GM06990 (cell line): ENCODE measurements at regions not wholly inside any gene's neighbourhood (a gene's known extent, or its start where the extent isn't known, plus 50 kb on each side); places are given as distances from the start of the nearest gene placed in this dataset.

Experiments used
- DNase-seq: peaks from one replicate; pipeline ENCODE4 v3.0.0-alpha.2; 2011; ENCODE audit not compliant: insufficient read length; ENCODE audit errors: extremely low read depth
- H3K27me3 ChIP-seq: replicated peaks from 2 replicates; pipeline ENCODE4 v1.6.0; 2011; ENCODE audit warnings: low read length; ENCODE audit not compliant: control insufficient read depth, insufficient read depth
- H3K36me3 ChIP-seq: 2 replicates; pipeline ENCODE4 v1.5.1; 2011; ENCODE audit warnings: low read length; ENCODE audit not compliant: control insufficient read depth, insufficient read depth
- H3K4me3 ChIP-seq: replicated peaks from 2 replicates; pipeline ENCODE4 v1.5.1; 2011; ENCODE audit warnings: low read depth, mild to moderate bottlenecking, control low read depth, low read length
- TF ChIP-seq, protein P1 (sequence below): IDR thresholded peaks from 2 replicates; pipeline ENCODE4 v1.5.1; 2011; ENCODE audit warnings: low read length, control low read depth, mild to moderate bottlenecking, inconsistent platforms; ENCODE audit not compliant: insufficient read depth, poor library complexity, severe bottlenecking

DNA sequence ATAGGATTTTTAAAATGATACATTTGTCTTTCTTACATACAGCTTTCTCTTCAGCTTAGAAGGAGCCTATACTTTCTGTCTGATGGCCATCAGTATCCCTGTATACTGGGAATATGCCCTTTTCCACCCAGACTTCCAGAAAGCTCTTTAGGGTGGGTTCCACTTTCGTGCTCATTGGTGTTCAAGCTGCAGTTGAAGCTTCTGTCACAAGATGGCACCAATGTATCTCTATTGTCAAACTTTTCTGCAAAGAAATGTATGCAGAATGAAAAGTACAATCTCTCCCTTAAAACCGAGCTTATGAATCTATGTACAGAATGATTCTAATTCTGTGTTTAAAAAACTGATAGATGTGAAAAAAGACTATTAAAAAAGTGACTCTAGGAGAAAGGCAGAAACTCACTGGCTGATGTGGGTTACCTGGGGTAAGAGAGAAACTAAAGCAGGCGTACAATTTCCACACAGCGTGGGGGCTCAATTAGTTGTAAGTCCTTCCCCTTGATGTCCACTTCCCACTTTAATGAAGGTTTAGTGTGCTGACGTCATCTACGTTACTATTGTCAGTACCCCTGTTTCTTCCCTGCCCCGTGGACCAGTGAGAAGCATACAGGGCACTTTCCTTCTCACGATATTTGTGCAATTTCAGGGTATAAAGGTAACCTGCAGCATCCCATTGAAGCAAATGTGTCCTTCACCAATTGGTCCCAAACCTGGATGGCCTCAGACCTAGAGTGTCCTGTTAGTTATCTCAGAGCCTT lies 57.3 kb upstream of the TCEAL2 start:
- no peak for DNase-seq
- no peak overlapping the region for H3K4me3 ChIP-seq
- no peaks in the 10 kb centered on the region; the same call in 1 of the 2 replicates for H3K27me3 ChIP-seq

DNA sequence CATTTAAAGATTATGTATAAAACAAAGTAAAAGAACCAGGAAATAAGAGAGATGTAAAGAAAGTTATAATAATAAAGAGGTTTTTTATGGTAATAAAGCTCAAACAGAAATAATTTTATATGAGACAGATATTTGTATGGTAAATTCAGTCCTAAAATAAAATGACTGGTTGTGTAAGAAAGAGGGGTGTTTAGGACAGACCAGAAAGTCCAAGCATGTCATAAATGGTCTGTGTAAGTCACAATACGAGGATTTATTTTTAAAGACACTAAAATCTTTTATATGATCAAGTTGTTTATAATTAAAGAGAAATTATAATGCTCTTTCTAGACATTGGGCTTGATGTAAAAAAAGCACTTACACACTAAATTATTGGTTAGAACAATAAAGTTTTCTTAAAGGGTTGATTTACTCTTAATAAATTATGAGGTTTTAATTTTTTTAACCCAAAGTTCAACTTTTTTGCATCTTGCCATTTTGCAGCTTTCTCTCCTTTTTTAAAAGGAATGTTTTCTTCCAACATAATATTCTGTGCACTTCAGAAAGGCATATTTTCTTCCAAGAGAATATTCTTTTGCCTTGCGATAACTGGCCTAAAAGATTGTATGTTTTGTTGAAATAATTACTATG lies 61.9 kb upstream of the TCEAL2 start:
- no peaks in the 10 kb centered on the region for H3K36me3 ChIP-seq
- TF ChIP-seq, protein P1, sequence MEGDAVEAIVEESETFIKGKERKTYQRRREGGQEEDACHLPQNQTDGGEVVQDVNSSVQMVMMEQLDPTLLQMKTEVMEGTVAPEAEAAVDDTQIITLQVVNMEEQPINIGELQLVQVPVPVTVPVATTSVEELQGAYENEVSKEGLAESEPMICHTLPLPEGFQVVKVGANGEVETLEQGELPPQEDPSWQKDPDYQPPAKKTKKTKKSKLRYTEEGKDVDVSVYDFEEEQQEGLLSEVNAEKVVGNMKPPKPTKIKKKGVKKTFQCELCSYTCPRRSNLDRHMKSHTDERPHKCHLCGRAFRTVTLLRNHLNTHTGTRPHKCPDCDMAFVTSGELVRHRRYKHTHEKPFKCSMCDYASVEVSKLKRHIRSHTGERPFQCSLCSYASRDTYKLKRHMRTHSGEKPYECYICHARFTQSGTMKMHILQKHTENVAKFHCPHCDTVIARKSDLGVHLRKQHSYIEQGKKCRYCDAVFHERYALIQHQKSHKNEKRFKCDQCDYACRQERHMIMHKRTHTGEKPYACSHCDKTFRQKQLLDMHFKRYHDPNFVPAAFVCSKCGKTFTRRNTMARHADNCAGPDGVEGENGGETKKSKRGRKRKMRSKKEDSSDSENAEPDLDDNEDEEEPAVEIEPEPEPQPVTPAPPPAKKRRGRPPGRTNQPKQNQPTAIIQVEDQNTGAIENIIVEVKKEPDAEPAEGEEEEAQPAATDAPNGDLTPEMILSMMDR, result no peak
- no peak overlapping the region for H3K4me3 ChIP-seq
- H3K27me3 ChIP-seq, result no peaks in the 10 kb centered on the region
- no peak for DNase-seq

More for the DNA sequence above, 57.3 kb upstream of the TCEAL2 start:
- TF ChIP-seq, protein P1, result peak; percentile 61
- H3K36me3 ChIP-seq, result no peaks in the 10 kb centered on the region

DNA sequence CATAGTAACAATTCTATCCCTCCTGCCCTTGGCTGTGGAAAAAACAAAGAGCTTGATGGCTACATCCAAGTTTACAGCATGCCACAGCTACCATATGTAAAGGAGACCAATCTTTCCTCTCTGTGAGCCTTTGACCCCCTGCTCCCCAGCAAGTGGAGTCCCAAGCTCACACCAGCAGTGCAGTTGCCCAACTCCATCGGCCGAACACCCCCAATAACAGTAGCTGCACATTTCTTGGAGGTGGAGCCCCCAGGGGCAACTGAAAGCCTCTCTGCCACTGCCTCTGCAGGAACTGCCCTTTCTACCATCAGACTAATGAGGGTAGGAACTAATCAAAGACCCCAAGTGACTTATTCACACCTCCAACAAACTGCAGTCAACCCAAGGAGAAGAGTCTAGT lies 81.0 kb upstream of the TCEAL2 start:
- TF ChIP-seq, protein P1, result no peak
- Histone ChIP-seq H3K36me3 (no peaks in the 10 kb centered on the region), H3K4me3 (no peak overlapping the region), H3K27me3 (no peaks in the 10 kb centered on the region)
- DNase-seq, result no peak

DNA sequence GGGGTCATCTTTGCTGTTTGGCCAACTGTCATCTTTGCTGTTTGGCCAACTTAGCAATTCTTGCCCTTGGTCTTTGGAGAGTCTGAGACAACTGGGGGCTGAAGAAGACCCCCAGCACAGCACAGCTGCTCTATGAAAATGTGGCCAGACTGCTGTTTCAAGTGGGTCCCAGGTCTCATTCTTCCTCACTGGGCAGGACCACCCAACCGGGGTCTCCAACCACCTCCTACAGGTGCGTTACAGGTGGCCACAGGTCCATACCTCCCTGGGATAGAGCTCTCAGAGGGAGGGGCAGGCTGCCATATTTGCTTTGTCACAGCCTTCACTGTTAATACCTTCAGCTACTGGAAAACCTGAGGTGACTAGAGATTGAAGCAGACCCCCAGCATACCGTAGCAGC lies 82.1 kb upstream of the TCEAL2 start:
- H3K27me3 ChIP-seq, result no peaks in the 10 kb centered on the region
- H3K4me3 ChIP-seq, result no peak overlapping the region
- DNase-seq, result no peak
- TF ChIP-seq, protein P1, result no peak
- H3K36me3 ChIP-seq, result no peaks in the 10 kb centered on the region

DNA sequence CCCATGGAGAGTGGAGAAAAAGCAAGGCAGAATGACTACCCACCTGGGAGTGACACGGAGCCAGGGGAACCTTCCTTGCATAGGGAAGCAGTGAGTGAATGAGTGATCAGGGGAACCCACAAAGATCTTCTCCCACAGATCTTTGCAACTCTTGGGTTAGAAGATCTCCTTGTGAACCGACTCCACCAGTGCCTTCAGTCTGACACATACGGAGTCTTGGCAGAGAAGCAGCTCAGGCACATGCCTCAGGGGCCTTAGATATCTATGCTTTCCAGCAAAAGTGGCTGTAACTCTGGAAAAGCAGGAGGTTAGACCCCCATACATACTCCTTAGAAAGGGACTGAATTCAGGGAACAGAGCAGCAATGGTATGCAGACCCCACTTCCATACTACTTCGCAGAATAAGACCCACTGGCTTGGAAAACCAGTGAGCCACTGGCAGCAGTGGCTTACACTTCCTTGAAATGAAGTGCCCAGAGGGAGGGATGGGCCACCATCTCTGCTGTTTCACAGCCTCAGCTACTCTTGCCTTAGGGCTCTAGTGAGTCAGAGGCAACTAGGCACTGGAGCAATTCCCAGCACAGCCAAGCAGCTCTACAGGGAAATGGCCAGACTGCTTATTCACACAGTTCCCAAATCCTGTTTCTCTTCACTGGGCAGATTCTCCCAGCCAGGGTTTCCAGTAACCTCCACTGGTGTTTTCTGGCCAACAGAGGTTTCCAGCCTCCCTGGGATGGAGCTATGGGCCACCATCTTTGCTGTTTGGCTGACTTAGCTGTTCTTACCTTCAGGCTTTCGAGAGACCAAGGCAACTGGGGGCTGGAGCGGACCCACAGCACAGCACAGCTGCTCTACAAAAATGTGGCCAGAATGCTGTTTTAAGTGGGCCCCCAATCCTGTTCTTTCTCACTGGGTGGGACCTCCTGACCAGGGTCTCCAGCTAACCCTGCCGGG lies 82.8 kb upstream of the TCEAL2 start:
- Histone ChIP-seq H3K36me3 (no peaks in the 10 kb centered on the region), H3K27me3 (no peaks in the 10 kb centered on the region), H3K4me3 (no peak overlapping the region)
- TF ChIP-seq, protein P1, result no peak
- DNase-seq, result no peak
